ENCODE measurements at regions not wholly inside any gene's neighbourhood (a gene's known extent, or its start where the extent isn't known, plus 50 kb on each side); places are given as distances from the start of the nearest gene placed in this dataset.

GRCh38 chr2:206845877-206846276 is 80.5 kb downstream of the FASTKD2 start:
- no peak for DNase-seq (ENCODE audit: missing footprints)

GRCh38 chr2:206846331-206846730 is 80.9 kb downstream of the FASTKD2 start:
- intact Hi-C loops (cut with DNase I) = no loop called here
- ATAC-seq = no peak
- DNase-seq (ENCODE audit: missing footprints) = no peak

More at GRCh38 chr2:206845877-206846276, 80.5 kb downstream of the FASTKD2 start:
- ATAC-seq = no peak
- intact Hi-C loops (cut with DNase I) = no loop called here

GRCh38 chr2:206846981-206847834 is 81.8 kb downstream of the FASTKD2 start:
- peak; percentile 21 for ATAC-seq
- intact Hi-C loops (cut with DNase I) = no loop called here

GRCh38 chr2:206850369-206850768 is 85.0 kb downstream of the FASTKD2 start:
- ATAC-seq (no peak), DNase-seq (ENCODE audit: missing footprints) (no peak)
- intact Hi-C loops (cut with DNase I) = no loop called here

More at GRCh38 chr2:206846981-206847834, 81.8 kb downstream of the FASTKD2 start:
- DNase-seq (ENCODE audit: missing footprints) = no peak

- intact Hi-C loops (cut with DNase I) = no loop called here
- ATAC-seq (no peak), DNase-seq (ENCODE audit: missing footprints) (no peak)
These were observed 86.1 kb downstream of the FASTKD2 start for GRCh38 chr2:206851521-206851920.

GRCh38 chr2:206853915-206854314 is 85.4 kb upstream of the CPO start:
- ATAC-seq (no peak), DNase-seq (ENCODE audit: missing footprints) (no peak)
- intact Hi-C loops (cut with DNase I) = no loop called here

- intact Hi-C loops (cut with DNase I) = loop anchor here (5.0 kb wide), 1 partner anchor 54 kb away; no protein-coding TSS in a partner anchor
- DNase-seq (ENCODE audit: missing footprints) = peak; percentile 50
- peak; percentile 46 for ATAC-seq
These were observed 83.5 kb upstream of the CPO start for GRCh38 chr2:206855585-206856433.

GRCh38 chr2:206856513-206856912 is 82.8 kb upstream of the CPO start:
- intact Hi-C loops (cut with DNase I) = loop anchor here (5.0 kb wide), 1 partner anchor 54 kb away; no protein-coding TSS in a partner anchor
- no peak for DNase-seq (ENCODE audit: missing footprints)
- ATAC-seq = no peak

- intact Hi-C loops (cut with DNase I) = loop anchor here (5.0 kb wide), 1 partner anchor 57 kb away; no protein-coding TSS in a partner anchor
- DNase-seq (ENCODE audit: missing footprints) (no peak), ATAC-seq (no peak)
These were observed 80.5 kb upstream of the CPO start for GRCh38 chr2:206858687-206859329.

- no peak for ATAC-seq
These were observed 80.0 kb upstream of the CPO start for GRCh38 chr2:206859330-206859739.

GRCh38 chr2:206863196-206863595 is 76.1 kb upstream of the CPO start:
- DNase-seq (ENCODE audit: missing footprints) (no peak), ATAC-seq (peak; percentile 67)
- intact Hi-C loops (cut with DNase I) = no loop called here

More at GRCh38 chr2:206859330-206859739, 80.0 kb upstream of the CPO start:
- no peak for DNase-seq (ENCODE audit: missing footprints)
- intact Hi-C loops (cut with DNase I) = loop anchor here (5.0 kb wide), 1 partner anchor 57 kb away; no protein-coding TSS in a partner anchor

- ATAC-seq = no peak
- intact Hi-C loops (cut with DNase I) = no loop called here
These were observed 75.6 kb upstream of the CPO start for GRCh38 chr2:206863716-206864115.

GRCh38 chr2:206867006-206867405 is 72.3 kb upstream of the CPO start:
- intact Hi-C loops (cut with DNase I) = no loop called here
- DNase-seq (ENCODE audit: missing footprints) (no peak), ATAC-seq (no peak)

More at GRCh38 chr2:206863716-206864115, 75.6 kb upstream of the CPO start:
- DNase-seq (ENCODE audit: missing footprints) = no peak

GRCh38 chr2:206869824-206870495 is 69.4 kb upstream of the CPO start:
- no peak for ATAC-seq
- no peak for DNase-seq (ENCODE audit: missing footprints)
- intact Hi-C loops (cut with DNase I) = no loop called here

- DNase-seq (ENCODE audit: missing footprints) = no peak
- intact Hi-C loops (cut with DNase I) = no loop called here
- ATAC-seq = no peak
These were observed 65.9 kb upstream of the CPO start for GRCh38 chr2:206873423-206873822.

- DNase-seq (ENCODE audit: missing footprints) (no peak), ATAC-seq (no peak)
- intact Hi-C loops (cut with DNase I) = no loop called here
These were observed 63.6 kb upstream of the CPO start for GRCh38 chr2:206875701-206876100.

- ATAC-seq = no peak
- intact Hi-C loops (cut with DNase I) = no loop called here
- peak; percentile 46 for DNase-seq (ENCODE audit: missing footprints)
These were observed 63.0 kb upstream of the CPO start for GRCh38 chr2:206876216-206876860.
